ENCODE measurements at regions not wholly inside any gene's neighbourhood (a gene's known extent, or its start where the extent isn't known, plus 50 kb on each side); places are given as distances from the start of the nearest gene placed in this dataset.

- TF ChIP-seq CTCF (IDR thresholded peaks at IDR 0.05), result no peak
- TF ChIP-seq POLR2A (IDR thresholded peaks at IDR 0.05), result no peak
These were observed 363.1 kb downstream of the POM121L12 start for GRCh38 chr7:53398566-53398965.
